Esophagus squamous epithelium (tissue), 4 donors: ENCODE measurements at regions not wholly inside any gene's neighbourhood (a gene's known extent, or its start where the extent isn't known, plus 50 kb on each side); places are given as distances from the start of the nearest gene placed in this dataset.

Source experiments
- CTCF ChIP-seq, 6 experiments: fragments of 450-650 bp in 4 of 6; fragments of 200-600 bp in 2 of 6; sonication (generic) in 2 of 6; IDR thresholded peaks; one replicate each; pipeline ENCODE4 v1.5.1; 2016 to 2019; ENCODE audit warnings: antibody characterized with exemption in 6 of 6, mild to moderate bottlenecking in 4 of 6, moderate library complexity in 4 of 6
- POLR2A ChIP-seq, 4 donors: fragments of 450-650 bp; IDR thresholded peaks; one replicate each; pipeline ENCODE4 v1.6.1; 2017; ENCODE audit warnings: antibody characterized with exemption in 4 of 4, mild to moderate bottlenecking in 4 of 4, moderate library complexity in 3 of 4

GRCh38 chr7:81503771-81504170 lies 266.1 kb downstream of the HGF start:
- TF ChIP-seq CTCF (IDR thresholded peaks at IDR 0.05) (no peak), POLR2A (IDR thresholded peaks at IDR 0.05) (no peak)
